Liver (tissue), 3 donors: ENCODE measurements at regions not wholly inside any gene's neighbourhood (a gene's known extent, or its start where the extent isn't known, plus 50 kb on each side); places are given as distances from the start of the nearest gene placed in this dataset.

Source experiments
- ATF3 ChIP-seq: IDR thresholded peaks from 2 replicates; pipeline ENCODE4 v1.6.1; 2016; ENCODE audit warnings: antibody characterized with exemption
- CTCF ChIP-seq: fragments of 150-350 bp; IDR thresholded peaks from 2 replicates; pipeline ENCODE4 v1.5.1; 2017; ENCODE audit warnings: improper control_type of control experiment, low read depth, low read length; ENCODE audit not compliant: missing input control
- EGR1 ChIP-seq, 2 donors: IDR thresholded peaks; 2 replicates each; pipeline ENCODE4 v1.6.1; 2016 to 2018; ENCODE audit warnings: antibody characterized with exemption in 2 of 2, low read depth in 2 of 2
- FOXA1 ChIP-seq: IDR thresholded peaks from 2 replicates; pipeline ENCODE4 v1.6.1; 2016; ENCODE audit warnings: antibody characterized with exemption
- GABPA ChIP-seq, 2 donors: IDR thresholded peaks in 1 of 2; conservative IDR thresholded peaks in 1 of 2; 2 replicates each; pipeline ENCODE4 v1.6.1; 2016; ENCODE audit warnings: antibody characterized with exemption in 2 of 2, mild to moderate bottlenecking in 1 of 2, moderate library complexity in 1 of 2
- HNF4A ChIP-seq, 2 donors: conservative IDR thresholded peaks; 2 replicates each; pipeline ENCODE4 v1.6.1; 2016; ENCODE audit warnings: antibody characterized with exemption in 2 of 2, mild to moderate bottlenecking in 2 of 2
- HNF4G ChIP-seq: IDR thresholded peaks from 2 replicates; pipeline ENCODE4 v1.6.1; 2016; ENCODE audit warnings: antibody characterized with exemption
- MAX ChIP-seq: IDR thresholded peaks from 2 replicates; pipeline ENCODE4 v1.6.1; 2016; ENCODE audit warnings: antibody characterized with exemption
- RAD21 ChIP-seq, 2 donors: IDR thresholded peaks; 2 replicates each; pipeline ENCODE4 v1.6.1; 2016; ENCODE audit warnings: antibody characterized with exemption in 2 of 2, mild to moderate bottlenecking in 2 of 2
- REST ChIP-seq: IDR thresholded peaks from 2 replicates; pipeline ENCODE4 v1.6.1; 2016; ENCODE audit warnings: antibody characterized with exemption, mild to moderate bottlenecking
- SP1 ChIP-seq: IDR thresholded peaks from 2 replicates; pipeline ENCODE4 v1.6.1; 2018; ENCODE audit warnings: antibody characterized with exemption, mild to moderate bottlenecking
- donor health status: healthy.
- donor health status: healthy.

GRCh38 chr4:94127707-94128328 is 79.8 kb upstream of the SMARCAD1 start:
- peak; percentile 57 for TF ChIP-seq CTCF
- TF ChIP-seq HNF4A (conservative IDR thresholded peaks at IDR 0.05): no peak
- TF ChIP-seq GABPA (IDR thresholded peaks at IDR 0.05 in 1 of 2, conservative IDR thresholded peaks at IDR 0.05 in 1 of 2): no peak
- TF ChIP-seq ATF3: no peak
- no peak for TF ChIP-seq SP1
- TF ChIP-seq REST: no peak
- no peak for TF ChIP-seq FOXA1
- no peak for TF ChIP-seq HNF4G
- no peak for TF ChIP-seq MAX
- peak; percentile 64 to 74 for TF ChIP-seq RAD21 (IDR thresholded peaks at IDR 0.05)
- TF ChIP-seq EGR1 (IDR thresholded peaks at IDR 0.05; ENCODE audit: low read depth in 2 of 2): no peak
